Activated CD4-positive, alpha-beta T cell treated with anti-CD3 and anti-CD28 coated beads, Interleukin-2, amount 50 U/mL, for 16 hours (primary cell): ENCODE measurements at regions not wholly inside any gene's neighbourhood (a gene's known extent, or its start where the extent isn't known, plus 50 kb on each side); places are given as distances from the start of the nearest gene placed in this dataset.

Source experiments
- DNase-seq: peaks from one replicate; pipeline ENCODE4 v3.0.0-alpha.2; 2020

GRCh38 chr5:108649106-108649505, 98.6 kb upstream of the FER start:
- no peak for DNase-seq

- DNase-seq, result peak; percentile 67
Observed at GRCh38 chr5:108642170-108642906, 105.4 kb upstream of the FER start.

- no peak for DNase-seq
Observed at GRCh38 chr5:108641596-108641995, 106.1 kb upstream of the FER start.

GRCh38 chr5:108639366-108639765, 108.3 kb upstream of the FER start:
- no peak for DNase-seq

GRCh38 chr5:108638021-108638420, 109.7 kb upstream of the FER start:
- DNase-seq, result no peak

- DNase-seq, result no peak
Observed at GRCh38 chr5:108637134-108637533, 110.6 kb upstream of the FER start.

GRCh38 chr5:108636135-108636853, 111.4 kb upstream of the FER start:
- DNase-seq, result no peak

- DNase-seq, result no peak
Observed at GRCh38 chr5:108634617-108635288, 112.9 kb upstream of the FER start.

- DNase-seq, result no peak
Observed at GRCh38 chr5:108634010-108634616, 113.6 kb upstream of the FER start.

GRCh38 chr5:108629779-108630528, 117.7 kb upstream of the FER start:
- no peak for DNase-seq

GRCh38 chr5:108625654-108626053, 122.0 kb upstream of the FER start:
- DNase-seq, result no peak

- DNase-seq, result no peak
Observed at GRCh38 chr5:108623826-108624225, 123.9 kb upstream of the FER start.

GRCh38 chr5:108620516-108620915, 127.2 kb upstream of the FER start:
- no peak for DNase-seq

- DNase-seq, result no peak
Observed at GRCh38 chr5:108619815-108620214, 127.9 kb upstream of the FER start.

GRCh38 chr5:108617467-108618435, 129.9 kb upstream of the FER start:
- DNase-seq, result no peak

- no peak for DNase-seq
Observed at GRCh38 chr5:108615216-108615615, 132.5 kb upstream of the FER start.

GRCh38 chr5:108607421-108607820, 140.3 kb upstream of the FER start:
- no peak for DNase-seq

- no peak for DNase-seq
Observed at GRCh38 chr5:108606185-108606584, 141.5 kb upstream of the FER start.

GRCh38 chr5:108602830-108603229, 144.9 kb upstream of the FER start:
- DNase-seq, result no peak

- DNase-seq, result no peak
Observed at GRCh38 chr5:108590799-108591198, 156.9 kb upstream of the FER start.

- DNase-seq, result no peak
Observed at GRCh38 chr5:108588323-108588722, 159.4 kb upstream of the FER start.

GRCh38 chr5:108587821-108588220, 159.9 kb upstream of the FER start:
- no peak for DNase-seq
